M059J (cell line): ENCODE measurements at regions not wholly inside any gene's neighbourhood (a gene's known extent, or its start where the extent isn't known, plus 50 kb on each side); places are given as distances from the start of the nearest gene placed in this dataset.
"Not testable (repeated sequence)": the region's sequence is repeated elsewhere in the genome, so short reads cannot be mapped to it uniquely, and the experiment has no call there.

Experiments
- DNase-seq: peaks from one replicate; pipeline ENCODE4 v3.0.0-alpha.2; 2012; ENCODE audit warnings: low read depth

GRCh38 chr13:24995225-24995804, 100.6 kb upstream of the PABPC3 start:
- peak; percentile 69 for DNase-seq

- peak; percentile 31 for DNase-seq
Observed at GRCh38 chr13:24997367-24997967, 98.5 kb upstream of the PABPC3 start.

GRCh38 chr13:24998433-24998832, 97.5 kb upstream of the PABPC3 start:
- DNase-seq, result no peak

GRCh38 chr13:25001476-25002206, 94.3 kb upstream of the PABPC3 start:
- no peak for DNase-seq

- peak; percentile 67 for DNase-seq
Observed at GRCh38 chr13:25002311-25002710, 93.6 kb upstream of the PABPC3 start.

GRCh38 chr13:25004489-25004888, 91.4 kb upstream of the PABPC3 start:
- DNase-seq, result not testable (repeated sequence)

- peak; percentile 20 for DNase-seq
Observed at GRCh38 chr13:25005050-25005497, 90.9 kb upstream of the PABPC3 start.

- not testable (repeated sequence) for DNase-seq
Observed at GRCh38 chr13:25007389-25007788, 88.5 kb upstream of the PABPC3 start.

- not testable (repeated sequence) for DNase-seq
Observed at GRCh38 chr13:25014398-25014973, 81.5 kb upstream of the PABPC3 start.

- DNase-seq, result not testable (repeated sequence)
Observed at GRCh38 chr13:25017176-25017575, 78.8 kb upstream of the PABPC3 start.

- peak; percentile 8 for DNase-seq
Observed at GRCh38 chr13:25017808-25018728, 77.9 kb upstream of the PABPC3 start.

GRCh38 chr13:25018729-25019115, 77.2 kb upstream of the PABPC3 start:
- DNase-seq, result no peak

- not testable (repeated sequence) for DNase-seq
Observed at GRCh38 chr13:25019741-25020140, 76.2 kb upstream of the PABPC3 start.

GRCh38 chr13:25024175-25024574, 71.8 kb upstream of the PABPC3 start:
- DNase-seq, result no peak

GRCh38 chr13:25032160-25032559, 63.8 kb upstream of the PABPC3 start:
- DNase-seq, result no peak

GRCh38 chr13:25034173-25034572, 61.8 kb upstream of the PABPC3 start:
- DNase-seq, result no peak

GRCh38 chr13:25037057-25037813, 58.7 kb upstream of the PABPC3 start:
- peak; percentile 53 for DNase-seq

- DNase-seq, result no peak
Observed at GRCh38 chr13:25042151-25042865, 53.6 kb upstream of the PABPC3 start.

- DNase-seq, result no peak
Observed at GRCh38 chr13:25044071-25044470, 51.9 kb upstream of the PABPC3 start.
